ENCODE measurements at regions not wholly inside any gene's neighbourhood (a gene's known extent, or its start where the extent isn't known, plus 50 kb on each side); places are given as distances from the start of the nearest gene placed in this dataset.

- Mint-ChIP-seq H3K4me3 (ENCODE audit: unreplicated experiment) (no peak overlapping the region), H3K27ac (ENCODE audit: unreplicated experiment) (no peak overlapping the region), H3K27me3 (ENCODE audit: low read depth) (no peaks in the 10 kb centered on the region), H3K9me3 (ENCODE audit: low read depth) (no peaks in the 10 kb centered on the region), H3K4me1 (ENCODE audit: low read depth) (peaks cover 44% of the 10 kb centered on the region), H3K36me3 (ENCODE audit: low read depth) (no peaks in the 10 kb centered on the region)
- TF ChIP-seq, protein P1, sequence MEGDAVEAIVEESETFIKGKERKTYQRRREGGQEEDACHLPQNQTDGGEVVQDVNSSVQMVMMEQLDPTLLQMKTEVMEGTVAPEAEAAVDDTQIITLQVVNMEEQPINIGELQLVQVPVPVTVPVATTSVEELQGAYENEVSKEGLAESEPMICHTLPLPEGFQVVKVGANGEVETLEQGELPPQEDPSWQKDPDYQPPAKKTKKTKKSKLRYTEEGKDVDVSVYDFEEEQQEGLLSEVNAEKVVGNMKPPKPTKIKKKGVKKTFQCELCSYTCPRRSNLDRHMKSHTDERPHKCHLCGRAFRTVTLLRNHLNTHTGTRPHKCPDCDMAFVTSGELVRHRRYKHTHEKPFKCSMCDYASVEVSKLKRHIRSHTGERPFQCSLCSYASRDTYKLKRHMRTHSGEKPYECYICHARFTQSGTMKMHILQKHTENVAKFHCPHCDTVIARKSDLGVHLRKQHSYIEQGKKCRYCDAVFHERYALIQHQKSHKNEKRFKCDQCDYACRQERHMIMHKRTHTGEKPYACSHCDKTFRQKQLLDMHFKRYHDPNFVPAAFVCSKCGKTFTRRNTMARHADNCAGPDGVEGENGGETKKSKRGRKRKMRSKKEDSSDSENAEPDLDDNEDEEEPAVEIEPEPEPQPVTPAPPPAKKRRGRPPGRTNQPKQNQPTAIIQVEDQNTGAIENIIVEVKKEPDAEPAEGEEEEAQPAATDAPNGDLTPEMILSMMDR (IDR thresholded peaks at IDR 0.05): no peak
- DNase-seq (ENCODE audit: low spot score): no peak
Observed at GRCh38 chr4:128359422-128359821, 71.8 kb upstream of the PGRMC2 start.

DNA sequence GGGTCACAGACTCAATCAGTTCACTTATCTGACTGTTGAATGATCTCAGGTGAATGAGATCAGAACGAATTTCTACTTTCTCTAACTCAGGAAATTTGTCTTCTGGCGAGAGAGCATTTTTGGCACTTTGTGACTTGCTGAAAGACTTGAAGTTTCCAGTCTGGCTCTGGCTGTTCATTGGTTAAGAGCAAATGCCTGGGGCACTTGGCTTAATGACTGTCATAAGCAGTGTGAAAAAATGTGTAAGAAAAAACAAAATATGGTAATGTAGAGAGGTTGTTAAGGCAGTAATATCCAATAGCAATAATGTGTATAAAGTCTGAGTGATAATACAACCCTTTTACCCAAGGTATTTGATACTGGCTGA lies 71.3 kb upstream of the PGRMC2 start:
- no peak for DNase-seq (ENCODE audit: low spot score)
- Mint-ChIP-seq H3K27ac (ENCODE audit: unreplicated experiment) (peak overlapping the region; percentile 86), H3K36me3 (ENCODE audit: low read depth) (no peaks in the 10 kb centered on the region), H3K27me3 (ENCODE audit: low read depth) (no peaks in the 10 kb centered on the region), H3K4me1 (ENCODE audit: low read depth) (peaks cover 50% of the 10 kb centered on the region), H3K9me3 (ENCODE audit: low read depth) (no peaks in the 10 kb centered on the region), H3K4me3 (ENCODE audit: unreplicated experiment) (no peak overlapping the region)
- TF ChIP-seq, protein P1 (IDR thresholded peaks at IDR 0.05): no peak

DNA sequence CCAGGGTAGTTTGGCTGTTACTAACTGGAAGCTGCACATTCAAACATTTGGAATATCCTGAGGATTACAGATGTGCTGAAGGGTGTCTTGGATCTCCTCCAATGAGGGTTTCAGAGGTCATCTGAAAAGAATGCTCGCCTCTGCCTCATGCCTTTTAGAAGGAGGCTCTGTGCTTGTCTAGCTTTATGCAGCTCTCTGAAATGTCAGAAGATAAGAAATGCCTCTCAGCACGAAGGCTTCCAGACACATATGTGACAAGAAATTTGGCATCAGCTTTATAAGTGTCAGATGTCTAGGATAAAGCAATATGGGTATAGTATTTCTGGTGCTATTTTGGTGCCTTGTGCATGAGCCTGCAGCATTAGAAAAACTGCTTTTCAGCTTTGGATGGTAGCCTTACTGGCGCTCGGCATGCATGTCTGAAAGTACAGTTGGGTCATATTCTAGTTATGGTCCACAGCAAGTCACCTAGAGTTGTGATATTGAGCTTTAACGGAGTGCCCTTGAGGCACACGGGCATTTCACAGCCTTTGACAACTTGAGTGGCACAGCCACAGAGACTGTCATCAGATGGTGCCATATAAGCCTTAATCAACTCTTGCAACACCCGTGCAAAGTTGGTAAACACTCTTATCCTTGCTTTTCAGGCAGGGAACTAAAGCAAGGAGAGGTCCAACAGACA lies 70.8 kb upstream of the PGRMC2 start:
- H3K27me3 Mint-ChIP-seq (ENCODE audit: low read depth): no peaks in the 10 kb centered on the region
- peak overlapping the region; percentile 86 for H3K27ac Mint-ChIP-seq (ENCODE audit: unreplicated experiment)
- H3K4me1 Mint-ChIP-seq (ENCODE audit: low read depth): peaks cover 53% of the 10 kb centered on the region
- TF ChIP-seq, protein P1 (IDR thresholded peaks at IDR 0.05): no peak
- no peaks in the 10 kb centered on the region for H3K36me3 Mint-ChIP-seq (ENCODE audit: low read depth)
- DNase-seq (ENCODE audit: low spot score): no peak
- no peaks in the 10 kb centered on the region for H3K9me3 Mint-ChIP-seq (ENCODE audit: low read depth)
- H3K4me3 Mint-ChIP-seq (ENCODE audit: unreplicated experiment): no peak overlapping the region

GRCh38 chr4:128357286-128357685 lies 69.7 kb upstream of the PGRMC2 start:
- H3K27ac Mint-ChIP-seq (ENCODE audit: unreplicated experiment): peak overlapping the region; percentile 2
- TF ChIP-seq, protein P1 (IDR thresholded peaks at IDR 0.05): no peak
- no peak for DNase-seq (ENCODE audit: low spot score)
- no peaks in the 10 kb centered on the region for H3K9me3 Mint-ChIP-seq (ENCODE audit: low read depth)
- H3K36me3 Mint-ChIP-seq (ENCODE audit: low read depth): no peaks in the 10 kb centered on the region
- no peaks in the 10 kb centered on the region for H3K27me3 Mint-ChIP-seq (ENCODE audit: low read depth)
- peaks cover 59% of the 10 kb centered on the region for H3K4me1 Mint-ChIP-seq (ENCODE audit: low read depth)
- no peak overlapping the region for H3K4me3 Mint-ChIP-seq (ENCODE audit: unreplicated experiment)

DNA sequence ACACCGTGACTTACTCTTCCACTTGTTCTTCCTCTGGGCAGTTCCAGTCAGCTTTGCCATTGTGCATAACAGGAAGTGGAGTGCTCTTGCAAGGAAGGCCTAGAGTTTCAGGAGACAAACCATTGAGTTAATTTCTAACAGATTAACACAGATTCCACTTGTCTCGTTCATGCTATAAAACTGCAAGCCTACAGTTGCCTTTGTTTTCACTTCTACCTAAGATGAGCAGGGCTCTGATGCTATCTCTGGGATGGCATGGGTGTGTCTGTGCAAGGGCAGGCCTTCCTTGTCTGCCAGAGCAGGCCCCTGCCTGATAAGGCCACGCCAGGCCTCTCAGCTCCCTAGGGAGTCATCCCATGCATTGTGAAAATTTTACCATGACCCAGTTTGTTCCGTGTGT lies 67.7 kb upstream of the PGRMC2 start:
- no peak overlapping the region for H3K4me3 Mint-ChIP-seq (ENCODE audit: unreplicated experiment)
- H3K9me3 Mint-ChIP-seq (ENCODE audit: low read depth): no peaks in the 10 kb centered on the region
- H3K27ac Mint-ChIP-seq (ENCODE audit: unreplicated experiment): peak overlapping the region; percentile 71
- DNase-seq (ENCODE audit: low spot score): no peak
- H3K4me1 Mint-ChIP-seq (ENCODE audit: low read depth): peaks cover 69% of the 10 kb centered on the region
- TF ChIP-seq, protein P1 (IDR thresholded peaks at IDR 0.05): no peak
- no peaks in the 10 kb centered on the region for H3K36me3 Mint-ChIP-seq (ENCODE audit: low read depth)
- H3K27me3 Mint-ChIP-seq (ENCODE audit: low read depth): no peaks in the 10 kb centered on the region
